K562 (cell line): ENCODE measurements at regions not wholly inside any gene's neighbourhood (a gene's known extent, or its start where the extent isn't known, plus 50 kb on each side); places are given as distances from the start of the nearest gene placed in this dataset.

Experiments
- ARNT ChIP-seq, 2 experiments: fragments of 450-650 bp; IDR thresholded peaks; 2 replicates each; pipeline ENCODE4 v1.6.1; 2016; ENCODE audit warnings: mild to moderate bottlenecking in 1 of 2
- CCAR2 ChIP-seq: fragments of 200-400 bp; formaldehyde crosslinking; IDR thresholded peaks from 2 replicates; pipeline ENCODE4 v1.6.1; 2017; ENCODE audit warnings: mild to moderate bottlenecking, low read depth, low read length
- FOSL1 ChIP-seq: fragments of 200-800 bp; sonication (Bioruptor generic); conservative IDR thresholded peaks from 2 replicates; pipeline ENCODE4 v1.6.1; 2016; ENCODE audit warnings: missing genetic modification characterization, missing compliant biosample characterization
- FOXP1 ChIP-seq: sonication (generic); formaldehyde crosslinking; IDR thresholded peaks from 2 replicates; pipeline ENCODE4 v1.8.0; 2022; ENCODE audit warnings: mild to moderate bottlenecking, missing genetic modification reagents
- MAFF ChIP-seq: IDR thresholded peaks from 2 replicates; pipeline ENCODE4 v1.6.1; 2012; ENCODE audit warnings: low read length, improper control_type of control experiment
- NFYB ChIP-seq: IDR thresholded peaks from 2 replicates; pipeline ENCODE4 v1.6.1; 2011; ENCODE audit warnings: mild to moderate bottlenecking, moderate library complexity; ENCODE audit not compliant: insufficient read length; ENCODE audit errors: extremely low read depth
- RB1 ChIP-seq: fragments of 450-650 bp; IDR thresholded peaks from 2 replicates; pipeline ENCODE4 v1.6.1; 2017; ENCODE audit warnings: low read depth, mild to moderate bottlenecking
- SMAD3 ChIP-seq: fragments of 450-650 bp; formaldehyde crosslinking; conservative IDR thresholded peaks from 2 replicates; pipeline ENCODE4 v1.4.0; 2020; ENCODE audit warnings: mild to moderate bottlenecking
- TARDBP ChIP-seq: fragments of 450-650 bp; IDR thresholded peaks from 2 replicates; pipeline ENCODE4 v1.6.1; 2016
- TEAD4 ChIP-seq, 2 experiments: sonication (generic) in 1 of 2; formaldehyde crosslinking in 1 of 2; IDR thresholded peaks; 2 replicates each; pipeline versions ENCODE4 v1.6.1 to v1.8.0; 2012 to 2022; ENCODE audit warnings: borderline replicate concordance in 1 of 2, inconsistent platforms in 1 of 2, low read length in 1 of 2, mild to moderate bottlenecking in 1 of 2, missing genetic modification reagents in 1 of 2
- ZBTB8A ChIP-seq: fragments of 450-650 bp; IDR thresholded peaks from 2 replicates; pipeline ENCODE4 v1.6.1; 2018; ENCODE audit warnings: mild to moderate bottlenecking, moderate library complexity; ENCODE audit not compliant: partially characterized antibody
- ZC3H11A ChIP-seq: IDR thresholded peaks from 2 replicates; pipeline ENCODE4 v1.6.1; 2012; ENCODE audit warnings: low read depth, low read length, improper control_type of control experiment
- TF ChIP-seq, protein P1 (sequence below): fragments of 450-650 bp; IDR thresholded peaks from 2 replicates; pipeline ENCODE4 v1.6.1; 2018; ENCODE audit not compliant: partially characterized antibody
- TF ChIP-seq, protein P2 (sequence below): fragments of 450-650 bp; IDR thresholded peaks from 2 replicates; pipeline ENCODE4 v1.6.1; 2016; ENCODE audit warnings: borderline replicate concordance
- TF ChIP-seq, protein P3 (sequence below): fragments of 200-800 bp; sonication (Bioruptor generic); IDR thresholded peaks from 2 replicates; pipeline ENCODE4 v1.6.1; 2017; ENCODE audit warnings: missing genetic modification characterization, missing compliant biosample characterization
- TF ChIP-seq, protein P4 (sequence below): sonication (generic); formaldehyde crosslinking; IDR thresholded peaks from 2 replicates; pipeline ENCODE4 v1.8.0; 2022; ENCODE audit warnings: mild to moderate bottlenecking, missing genetic modification reagents

DNA sequence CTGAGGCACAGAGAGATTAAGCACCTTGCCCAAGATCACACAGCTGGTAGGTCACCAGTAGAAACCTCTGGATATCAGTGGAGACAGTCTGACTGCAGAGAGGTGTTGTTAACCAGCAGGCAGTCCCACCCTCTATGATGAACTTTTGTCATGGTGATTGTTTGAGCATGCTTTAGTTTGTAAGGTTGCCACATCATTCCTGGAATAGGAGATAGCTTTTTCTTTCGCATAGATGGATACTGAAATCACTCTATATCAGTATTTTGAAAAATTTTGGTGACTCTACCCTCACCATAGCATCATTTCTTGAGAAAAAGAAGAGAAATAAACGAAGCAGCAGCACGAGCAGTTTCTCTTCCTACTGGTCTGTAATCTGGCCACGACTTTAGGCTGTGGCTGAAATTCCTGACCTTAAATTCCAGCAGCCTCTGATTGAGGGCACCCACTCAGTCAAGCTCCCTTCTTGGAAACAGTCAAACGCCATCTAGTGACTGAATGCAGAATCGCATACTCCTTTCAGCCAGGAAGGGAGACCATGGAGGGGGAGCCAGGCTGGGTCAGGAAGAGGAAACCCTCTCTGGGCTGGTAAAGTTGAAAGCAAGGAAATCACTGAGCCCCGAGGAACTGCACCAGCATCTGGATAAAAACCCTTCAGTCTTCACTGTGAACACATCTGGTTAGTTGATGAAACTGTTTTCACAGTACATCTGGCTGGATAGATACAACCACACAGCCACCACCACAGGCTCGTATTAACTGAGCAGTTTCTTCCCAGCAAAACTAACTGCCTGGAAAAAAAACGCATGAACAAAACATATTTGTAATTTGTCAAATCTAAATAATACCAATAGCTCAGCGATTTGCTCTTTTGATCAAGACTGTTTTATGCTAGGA lies 108.5 kb upstream of the XYLT1 start (continued):
- TF ChIP-seq FOXP1 (CRISPR knock-in tag) (no peak), MAFF (no peak), SMAD3 (CRISPR knock-in tag) (no peak), NFYB (no peak), CCAR2 (no peak), TARDBP (no peak), RB1 (no peak), ZC3H11A (no peak), ZBTB8A (no peak), TEAD4 (IDR thresholded peaks at IDR 0.05; ENCODE audit: low read length) (0 out of 2 replicates have a peak, but pooled peaks have one; percentile 35), TEAD4 (CRISPR knock-in tag; IDR thresholded peaks at IDR 0.05; ENCODE audit: borderline replicate concordance) (no peak), FOSL1 (no peak), ARNT (IDR thresholded peaks at IDR 0.05) (no peak)
- TF ChIP-seq, protein P1, sequence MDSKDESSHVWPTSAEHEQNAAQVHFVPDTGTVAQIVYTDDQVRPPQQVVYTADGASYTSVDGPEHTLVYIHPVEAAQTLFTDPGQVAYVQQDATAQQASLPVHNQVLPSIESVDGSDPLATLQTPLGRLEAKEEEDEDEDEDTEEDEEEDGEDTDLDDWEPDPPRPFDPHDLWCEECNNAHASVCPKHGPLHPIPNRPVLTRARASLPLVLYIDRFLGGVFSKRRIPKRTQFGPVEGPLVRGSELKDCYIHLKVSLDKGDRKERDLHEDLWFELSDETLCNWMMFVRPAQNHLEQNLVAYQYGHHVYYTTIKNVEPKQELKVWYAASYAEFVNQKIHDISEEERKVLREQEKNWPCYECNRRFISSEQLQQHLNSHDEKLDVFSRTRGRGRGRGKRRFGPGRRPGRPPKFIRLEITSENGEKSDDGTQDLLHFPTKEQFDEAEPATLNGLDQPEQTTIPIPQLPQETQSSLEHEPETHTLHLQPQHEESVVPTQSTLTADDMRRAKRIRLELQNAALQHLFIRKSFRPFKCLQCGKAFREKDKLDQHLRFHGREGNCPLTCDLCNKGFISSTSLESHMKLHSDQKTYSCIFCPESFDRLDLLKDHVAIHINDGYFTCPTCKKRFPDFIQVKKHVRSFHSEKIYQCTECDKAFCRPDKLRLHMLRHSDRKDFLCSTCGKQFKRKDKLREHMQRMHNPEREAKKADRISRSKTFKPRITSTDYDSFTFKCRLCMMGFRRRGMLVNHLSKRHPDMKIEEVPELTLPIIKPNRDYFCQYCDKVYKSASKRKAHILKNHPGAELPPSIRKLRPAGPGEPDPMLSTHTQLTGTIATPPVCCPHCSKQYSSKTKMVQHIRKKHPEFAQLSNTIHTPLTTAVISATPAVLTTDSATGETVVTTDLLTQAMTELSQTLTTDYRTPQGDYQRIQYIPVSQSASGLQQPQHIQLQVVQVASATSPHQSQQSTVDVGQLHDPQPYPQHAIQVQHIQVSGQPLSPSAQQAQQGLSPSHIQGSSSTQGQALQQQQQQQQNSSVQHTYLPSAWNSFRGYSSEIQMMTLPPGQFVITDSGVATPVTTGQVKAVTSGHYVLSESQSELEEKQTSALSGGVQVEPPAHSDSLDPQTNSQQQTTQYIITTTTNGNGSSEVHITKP, result no peak
- TF ChIP-seq, protein P2, sequence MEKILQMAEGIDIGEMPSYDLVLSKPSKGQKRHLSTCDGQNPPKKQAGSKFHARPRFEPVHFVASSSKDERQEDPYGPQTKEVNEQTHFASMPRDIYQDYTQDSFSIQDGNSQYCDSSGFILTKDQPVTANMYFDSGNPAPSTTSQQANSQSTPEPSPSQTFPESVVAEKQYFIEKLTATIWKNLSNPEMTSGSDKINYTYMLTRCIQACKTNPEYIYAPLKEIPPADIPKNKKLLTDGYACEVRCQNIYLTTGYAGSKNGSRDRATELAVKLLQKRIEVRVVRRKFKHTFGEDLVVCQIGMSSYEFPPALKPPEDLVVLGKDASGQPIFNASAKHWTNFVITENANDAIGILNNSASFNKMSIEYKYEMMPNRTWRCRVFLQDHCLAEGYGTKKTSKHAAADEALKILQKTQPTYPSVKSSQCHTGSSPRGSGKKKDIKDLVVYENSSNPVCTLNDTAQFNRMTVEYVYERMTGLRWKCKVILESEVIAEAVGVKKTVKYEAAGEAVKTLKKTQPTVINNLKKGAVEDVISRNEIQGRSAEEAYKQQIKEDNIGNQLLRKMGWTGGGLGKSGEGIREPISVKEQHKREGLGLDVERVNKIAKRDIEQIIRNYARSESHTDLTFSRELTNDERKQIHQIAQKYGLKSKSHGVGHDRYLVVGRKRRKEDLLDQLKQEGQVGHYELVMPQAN, result no peak
- TF ChIP-seq, protein P3, sequence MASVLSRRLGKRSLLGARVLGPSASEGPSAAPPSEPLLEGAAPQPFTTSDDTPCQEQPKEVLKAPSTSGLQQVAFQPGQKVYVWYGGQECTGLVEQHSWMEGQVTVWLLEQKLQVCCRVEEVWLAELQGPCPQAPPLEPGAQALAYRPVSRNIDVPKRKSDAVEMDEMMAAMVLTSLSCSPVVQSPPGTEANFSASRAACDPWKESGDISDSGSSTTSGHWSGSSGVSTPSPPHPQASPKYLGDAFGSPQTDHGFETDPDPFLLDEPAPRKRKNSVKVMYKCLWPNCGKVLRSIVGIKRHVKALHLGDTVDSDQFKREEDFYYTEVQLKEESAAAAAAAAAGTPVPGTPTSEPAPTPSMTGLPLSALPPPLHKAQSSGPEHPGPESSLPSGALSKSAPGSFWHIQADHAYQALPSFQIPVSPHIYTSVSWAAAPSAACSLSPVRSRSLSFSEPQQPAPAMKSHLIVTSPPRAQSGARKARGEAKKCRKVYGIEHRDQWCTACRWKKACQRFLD, result no peak
- TF ChIP-seq, protein P4, sequence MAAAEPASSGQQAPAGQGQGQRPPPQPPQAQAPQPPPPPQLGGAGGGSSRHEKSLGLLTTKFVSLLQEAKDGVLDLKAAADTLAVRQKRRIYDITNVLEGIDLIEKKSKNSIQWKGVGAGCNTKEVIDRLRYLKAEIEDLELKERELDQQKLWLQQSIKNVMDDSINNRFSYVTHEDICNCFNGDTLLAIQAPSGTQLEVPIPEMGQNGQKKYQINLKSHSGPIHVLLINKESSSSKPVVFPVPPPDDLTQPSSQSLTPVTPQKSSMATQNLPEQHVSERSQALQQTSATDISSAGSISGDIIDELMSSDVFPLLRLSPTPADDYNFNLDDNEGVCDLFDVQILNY, result no peak
